H1 (cell line): ENCODE measurements at regions not wholly inside any gene's neighbourhood (a gene's known extent, or its start where the extent isn't known, plus 50 kb on each side); places are given as distances from the start of the nearest gene placed in this dataset.

Experiments used
- CTCF ChIA-PET: fragments of 300-600 bp; sonication (Branson Sonifier 250); formaldehyde crosslinking; loops from one replicate; lab custom pipeline; 2021; ENCODE audit not compliant: partially characterized antibody; lab: Charles Lee
- POLR2A ChIA-PET: fragments of 300-600 bp; sonication (Branson Sonifier 250); formaldehyde crosslinking; loops from one replicate; lab custom pipeline; 2021; ENCODE audit warnings: inconsistent platforms; ENCODE audit not compliant: partially characterized antibody; lab: Charles Lee
- DNase-seq, 2 experiments: peaks; one replicate each; pipeline versions ENCODE4 v3.0.0 to v3.0.0-alpha.2; 2010 to 2022; ENCODE audit warnings: low spot score in 2 of 2, low read depth in 1 of 2, mixed read lengths in 1 of 2
- FAIRE-seq: peaks from 2 replicates; lab custom pipeline; 2011; peaks lifted over from hg19 to GRCh38; lab: Jason Lieb, UNC
- H2AFZ ChIP-seq: 2 replicates; pipeline ENCODE4 v1.8.1; 2012; ENCODE audit warnings: low read length, inconsistent platforms
- H2AK5ac ChIP-seq: 2 replicates; pipeline ENCODE4 v1.6.1; 2013; ENCODE audit warnings: low read depth, low read length
- H2BK120ac ChIP-seq: replicated peaks from 2 replicates; pipeline ENCODE3; 2013; ENCODE audit warnings: low read depth, low read length, inconsistent platforms
- H2BK12ac ChIP-seq: 2 replicates; pipeline ENCODE4 v1.6.1; 2013; ENCODE audit warnings: low read depth, low read length
- H2BK15ac ChIP-seq: 2 replicates; pipeline ENCODE4 v1.6.1; 2013; ENCODE audit warnings: low read length
- H2BK20ac ChIP-seq: 2 replicates; pipeline ENCODE4 v1.6.1; 2013; ENCODE audit warnings: low read length
- H2BK5ac ChIP-seq: 2 replicates; pipeline ENCODE4 v1.6.1; 2013; ENCODE audit warnings: low read depth, low read length
- H3K14ac ChIP-seq: 2 replicates; pipeline ENCODE4 v1.6.1; 2013; ENCODE audit warnings: inconsistent platforms; ENCODE audit not compliant: insufficient read length
- H3K18ac ChIP-seq: 2 replicates; pipeline ENCODE4 v1.6.1; 2013; ENCODE audit warnings: low read length; ENCODE audit errors: extremely low read depth
- H3K23ac ChIP-seq: 2 replicates; pipeline ENCODE4 v1.6.1; 2013; ENCODE audit warnings: inconsistent platforms; ENCODE audit not compliant: insufficient read length
- H3K23me2 ChIP-seq: 2 replicates; pipeline ENCODE4 v1.6.1; 2013; ENCODE audit warnings: low read depth, low read length
- H3K27ac ChIP-seq: 2 replicates; pipeline ENCODE4 v1.6.1; 2011; ENCODE audit warnings: low read depth, low read length, inconsistent platforms
- H3K27me3 ChIP-seq, 4 experiments: replicated peaks in 1 of 4; 1 replicate in 1 of 4; 2 replicates in 3 of 4; pipeline versions ENCODE4 v1.6.1 to v1.8.1; 2011 to 2013; ENCODE audit warnings: low read length in 3 of 4, mild to moderate bottlenecking in 3 of 4, inconsistent platforms in 2 of 4, mixed read lengths in 2 of 4, moderate library complexity in 1 of 4; ENCODE audit not compliant: control insufficient read depth in 3 of 4, insufficient read depth in 3 of 4; ENCODE audit errors: extremely low read depth in 1 of 4
- H3K36me3 ChIP-seq, 4 experiments: 2 replicates each; pipeline versions ENCODE4 v1.6.1 to v1.8.1; 2011 to 2013; ENCODE audit warnings: mild to moderate bottlenecking in 4 of 4, low read length in 3 of 4, moderate library complexity in 2 of 4, control low read depth in 1 of 4, inconsistent platforms in 1 of 4; ENCODE audit not compliant: insufficient read depth in 4 of 4, control insufficient read depth in 2 of 4
- H3K4ac ChIP-seq: replicated peaks from 2 replicates; pipeline ENCODE3; 2013; ENCODE audit warnings: low read length, low read depth, mixed read lengths, inconsistent platforms; ENCODE audit not compliant: insufficient read length
- H3K4me1 ChIP-seq, 4 experiments: replicated peaks in 1 of 4; 1 replicate in 1 of 4; 2 replicates in 3 of 4; pipeline versions ENCODE4 v1.6.1 to v1.8.1; 2011 to 2013; ENCODE audit warnings: low read length in 3 of 4, inconsistent platforms in 2 of 4, mixed read lengths in 1 of 4; ENCODE audit not compliant: insufficient read depth in 4 of 4, control insufficient read depth in 3 of 4
- H3K4me2 ChIP-seq, 2 experiments: 2 replicates each; pipeline versions ENCODE4 v1.6.1 to v1.8.1; 2011 to 2013; ENCODE audit warnings: low read depth in 2 of 2, low read length in 2 of 2, control low read depth in 1 of 2, inconsistent platforms in 1 of 2, mild to moderate bottlenecking in 1 of 2; ENCODE audit not compliant: insufficient read depth in 1 of 2
- H3K4me3 ChIP-seq, 4 experiments: fragments of 200-600, 300-600 bp in 1 of 4; sonication (generic), shearing (Covaris generic), sonication (Bioruptor Twin) in 1 of 4; 2 replicates each; pipeline versions ENCODE4 v1.5.1 to v1.8.1; 2011 to 2016; ENCODE audit warnings: low read length in 4 of 4, low read depth in 3 of 4, control low read depth in 2 of 4, inconsistent platforms in 2 of 4, mild to moderate bottlenecking in 2 of 4, mixed read lengths in 1 of 4, moderate library complexity in 1 of 4; ENCODE audit not compliant: insufficient read depth in 2 of 4; ENCODE audit errors: extremely low read depth in 1 of 4
- H3K56ac ChIP-seq: replicated peaks from 2 replicates; pipeline ENCODE3; 2013; ENCODE audit warnings: low read depth, mild to moderate bottlenecking, mixed read lengths, low read length, inconsistent platforms; ENCODE audit not compliant: insufficient read length
- H3K79me1 ChIP-seq: 2 replicates; pipeline ENCODE4 v1.6.1; 2013; ENCODE audit warnings: low read depth, low read length, control low read depth
- H3K79me2 ChIP-seq, 2 experiments: 2 replicates each; pipeline versions ENCODE4 v1.6.1 to v1.8.1; 2012 to 2013; ENCODE audit warnings: low read length in 2 of 2, mild to moderate bottlenecking in 2 of 2, inconsistent platforms in 1 of 2; ENCODE audit not compliant: insufficient read depth in 2 of 2, control insufficient read depth in 1 of 2
- H3K9ac ChIP-seq, 4 experiments: replicated peaks in 1 of 4; 1 replicate in 1 of 4; 2 replicates in 3 of 4; pipeline versions ENCODE4 v1.6.1 to v1.8.1; 2011 to 2013; ENCODE audit warnings: low read depth in 3 of 4, low read length in 3 of 4, control low read depth in 2 of 4, mild to moderate bottlenecking in 2 of 4, moderate library complexity in 2 of 4, inconsistent platforms in 1 of 4; ENCODE audit errors: extremely low read depth in 1 of 4
- H3K9me3 ChIP-seq, 2 experiments: 2 replicates each; pipeline versions ENCODE4 v1.6.1 to v1.8.1; 2012 to 2013; ENCODE audit warnings: mild to moderate bottlenecking in 2 of 2, moderate library complexity in 2 of 2, control low read depth in 1 of 2, inconsistent platforms in 1 of 2, low read depth in 1 of 2, low read length in 1 of 2, mixed read lengths in 1 of 2; ENCODE audit not compliant: insufficient read depth in 2 of 2
- H4K20me1 ChIP-seq, 2 experiments: replicated peaks in 1 of 2; 2 replicates each; pipeline versions ENCODE3 to v1.8.1; 2011 to 2013; ENCODE audit warnings: inconsistent platforms in 2 of 2, low read length in 2 of 2, mild to moderate bottlenecking in 1 of 2; ENCODE audit not compliant: insufficient read depth in 2 of 2, control insufficient read depth in 1 of 2
- H4K5ac ChIP-seq: 2 replicates; pipeline ENCODE4 v1.6.1; 2013; ENCODE audit warnings: low read length, low read depth, mixed read lengths, inconsistent platforms; ENCODE audit not compliant: insufficient read length
- H4K8ac ChIP-seq: 2 replicates; pipeline ENCODE4 v1.8.0; 2013; ENCODE audit warnings: mild to moderate bottlenecking, moderate library complexity, low read length, inconsistent platforms; ENCODE audit not compliant: insufficient read depth; ENCODE audit errors: extremely low read depth
- H4K91ac ChIP-seq: replicated peaks from 2 replicates; pipeline ENCODE3; 2013; ENCODE audit warnings: low read length, mixed read lengths, inconsistent platforms; ENCODE audit not compliant: insufficient read length
- BRCA1 ChIP-seq: IDR thresholded peaks from 2 replicates; pipeline ENCODE4 v1.6.1; 2012; ENCODE audit warnings: low read depth, low read length, improper control_type of control experiment
- CTBP2 ChIP-seq: IDR thresholded peaks from 2 replicates; pipeline ENCODE4 v1.7.0; 2011; ENCODE audit warnings: borderline replicate concordance, mild to moderate bottlenecking, moderate library complexity, mixed read lengths, low read length; ENCODE audit not compliant: insufficient read depth, insufficient read length
- HDAC6 ChIP-seq: IDR thresholded peaks from one replicate; pipeline ENCODE4 v1.7.1; 2012; ENCODE audit warnings: low read depth, mild to moderate bottlenecking, inconsistent platforms, low read length, moderate library complexity
- KDM5A ChIP-seq: fragments of 200-600 bp; IDR thresholded peaks from 2 replicates; pipeline ENCODE4 v1.7.1; 2012; ENCODE audit warnings: mild to moderate bottlenecking, low read length, inconsistent platforms, mixed read lengths
- MAX ChIP-seq: IDR thresholded peaks from 2 replicates; pipeline ENCODE4 v1.6.1; 2012; ENCODE audit warnings: inconsistent platforms
- POLR2A ChIP-seq, 2 experiments: IDR thresholded peaks; 1 replicate in 1 of 2; 2 replicates in 1 of 2; pipeline ENCODE4 v1.6.1; 2011; ENCODE audit warnings: low read depth in 2 of 2, low read length in 2 of 2, mild to moderate bottlenecking in 2 of 2; ENCODE audit errors: control extremely low read depth in 1 of 2
- RNF2 ChIP-seq: fragments of 200-900, 300-1000 bp; sonication (generic); IDR thresholded peaks from 2 replicates; pipeline ENCODE4 v1.7.1; 2016; ENCODE audit warnings: borderline replicate concordance, low read depth, mild to moderate bottlenecking, antibody characterized with exemption, low read length; ENCODE audit not compliant: poor library complexity, severe bottlenecking; ENCODE audit errors: missing control alignments
- SIX5 ChIP-seq: IDR thresholded peaks from 2 replicates; pipeline ENCODE4 v1.6.1; 2011; ENCODE audit warnings: mild to moderate bottlenecking, low read depth, low read length
- SP1 ChIP-seq: IDR thresholded peaks from 2 replicates; pipeline ENCODE4 v1.6.1; 2011; ENCODE audit warnings: low read depth, low read length
- SP2 ChIP-seq: IDR thresholded peaks from 2 replicates; pipeline ENCODE4 v1.6.1; 2012; ENCODE audit warnings: mild to moderate bottlenecking, low read length, inconsistent platforms
- SP4 ChIP-seq: IDR thresholded peaks from 2 replicates; pipeline ENCODE4 v1.6.1; 2012; ENCODE audit warnings: low read length, inconsistent platforms
- SRF ChIP-seq: IDR thresholded peaks from 2 replicates; pipeline ENCODE4 v1.6.1; 2011; ENCODE audit warnings: mild to moderate bottlenecking, low read depth, low read length, moderate library complexity
- SUZ12 ChIP-seq: fragments of 200-600 bp; sonication (generic); IDR thresholded peaks from 2 replicates; pipeline ENCODE4 v1.6.1; 2012; ENCODE audit warnings: mild to moderate bottlenecking, inconsistent platforms, low read length, moderate library complexity, mixed read lengths
- TCF12 ChIP-seq: IDR thresholded peaks from 2 replicates; pipeline ENCODE4 v1.6.1; 2011; ENCODE audit warnings: low read depth, mild to moderate bottlenecking, low read length
- YY1 ChIP-seq: IDR thresholded peaks from 2 replicates; pipeline ENCODE4 v1.6.1; 2011; ENCODE audit warnings: low read depth, mild to moderate bottlenecking, low read length
- ZNF274 ChIP-seq: IDR thresholded peaks from 2 replicates; pipeline ENCODE4 v1.7.0; 2012; ENCODE audit warnings: low read length, borderline replicate concordance; ENCODE audit errors: extremely low read depth
- WGBS, 2 experiments: shearing (Covaris generic) in 1 of 2; methylation state at CpG; one replicate each; pipeline versions ENCODE4 v1.1.6 to v1.1.7; 2013 to 2015; ENCODE audit warnings: low lambda C conversion rate in 2 of 2, mixed read lengths in 2 of 2, inconsistent platforms in 1 of 2, low coverage in 1 of 2, missing lambda C conversion rate in 1 of 2; ENCODE audit not compliant: insufficient replicate concordance in 2 of 2, insufficient coverage in 1 of 2, insufficient read length in 1 of 2; ENCODE audit errors: extremely low coverage in 1 of 2, missing lambda C conversion rate in 1 of 2; 5-methylcytosine and 5-hydroxymethylcytosine counted together

DNA sequence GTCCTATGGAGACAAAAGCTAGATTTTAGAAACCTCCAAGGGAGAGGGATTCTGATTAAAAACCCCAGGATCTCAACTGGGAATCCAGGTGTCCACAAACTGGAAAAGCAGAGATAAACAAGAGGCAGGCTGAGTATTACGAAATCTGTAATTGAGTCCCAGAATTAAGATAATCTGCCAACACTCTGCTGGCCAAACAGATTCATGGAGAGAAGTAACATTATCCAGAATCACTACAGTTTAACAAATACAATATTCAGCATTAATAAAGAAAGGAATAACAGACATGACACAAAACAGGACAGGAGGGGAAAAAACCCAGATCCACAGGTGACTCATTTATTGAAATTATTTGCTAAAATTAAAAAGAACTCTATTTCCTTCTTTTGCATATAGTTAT lies 227.2 kb upstream of the NANOGP8 start:
- Histone ChIP-seq H3K14ac (no peak overlapping the region), H3K9me3 (no peaks in the 10 kb centered on the region), H4K5ac (no peak overlapping the region), H3K4me1 (no peaks in the 10 kb centered on the region), H2BK120ac (no peak overlapping the region), H3K23ac (no peak overlapping the region), H2AK5ac (no peak overlapping the region), H2BK12ac (no peak overlapping the region), H2BK20ac (no peak overlapping the region), H3K4me2 (no peak overlapping the region), H3K79me1 (no peaks in the 10 kb centered on the region), H3K27ac (no peak overlapping the region), H3K9ac (no peak overlapping the region), H3K56ac (no peak overlapping the region), H2BK15ac (no peak overlapping the region), H3K4me3 (no peak overlapping the region), H4K8ac (no peak overlapping the region), H2AFZ (no peak overlapping the region), H3K23me2 (no peaks in the 10 kb centered on the region), H3K4ac (no peak overlapping the region), H3K18ac (no peak overlapping the region), H4K91ac (no peak overlapping the region), H4K20me1 (no peaks in the 10 kb centered on the region), H2BK5ac (no peak overlapping the region), H3K36me3 (no peaks in the 10 kb centered on the region), H3K79me2 (no peaks in the 10 kb centered on the region), H3K27me3 (no peaks in the 10 kb centered on the region)
- ChIA-PET POLR2A (no interaction called here), CTCF (interaction anchor here (0.8 kb wide), 2 partner anchors 9 to 131 kb away, joined by 3 read pairs; no protein-coding TSS in a partner anchor)
- no peak for DNase-seq
- WGBS, 2 experiments = 83% methylated on average over 1 of the region's 1 CpG; no CpG with 5 or more reads in 1 of the 2 experiments
- FAIRE-seq = no peak
- TF ChIP-seq MAX (no peak), POLR2A (IDR thresholded peaks at IDR 0.05; ENCODE audit: control extremely low read depth in 1 of 2, low read depth in 2 of 2, low read length in 2 of 2) (no peak), SUZ12 (no peak), YY1 (no peak), SRF (no peak), HDAC6 (no peak), KDM5A (no peak), BRCA1 (no peak), SP4 (no peak), ZNF274 (no peak), TCF12 (no peak), CTBP2 (no peak), SIX5 (no peak), RNF2 (no peak), SP2 (no peak), SP1 (no peak)
